ENCODE measurements at regions not wholly inside any gene's neighbourhood (a gene's known extent, or its start where the extent isn't known, plus 50 kb on each side); places are given as distances from the start of the nearest gene placed in this dataset.

DNA sequence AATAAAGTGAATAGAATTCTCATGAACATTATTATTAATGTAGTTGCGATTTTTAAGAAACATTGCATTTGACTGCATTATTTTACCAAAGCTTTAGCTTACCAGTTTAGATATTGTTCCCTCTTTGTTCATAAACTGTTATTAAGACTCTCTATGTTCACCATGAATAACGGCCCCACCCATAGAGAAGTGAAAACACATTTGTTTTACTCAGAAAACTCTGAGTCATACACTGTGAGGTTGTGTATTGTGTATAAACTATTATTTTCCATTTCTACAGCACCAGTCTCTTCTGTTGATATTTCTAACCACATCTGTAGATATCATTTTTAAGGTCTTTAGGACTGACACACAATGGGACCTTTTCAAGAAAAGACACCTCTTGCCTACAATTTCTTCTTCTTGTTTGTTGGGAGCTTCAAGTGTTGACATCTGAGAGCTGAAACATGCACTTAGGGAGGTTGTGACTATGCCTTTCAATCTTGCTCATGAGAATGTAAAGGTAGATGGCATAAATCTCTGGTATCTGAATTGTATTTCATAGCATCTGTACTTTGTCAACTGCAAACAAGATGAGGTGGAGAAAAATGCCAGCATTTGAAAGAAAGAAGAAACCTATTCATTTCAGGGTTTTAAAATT is 252.9 kb upstream of the CDH8 start:
- TF ChIP-seq, protein P1, sequence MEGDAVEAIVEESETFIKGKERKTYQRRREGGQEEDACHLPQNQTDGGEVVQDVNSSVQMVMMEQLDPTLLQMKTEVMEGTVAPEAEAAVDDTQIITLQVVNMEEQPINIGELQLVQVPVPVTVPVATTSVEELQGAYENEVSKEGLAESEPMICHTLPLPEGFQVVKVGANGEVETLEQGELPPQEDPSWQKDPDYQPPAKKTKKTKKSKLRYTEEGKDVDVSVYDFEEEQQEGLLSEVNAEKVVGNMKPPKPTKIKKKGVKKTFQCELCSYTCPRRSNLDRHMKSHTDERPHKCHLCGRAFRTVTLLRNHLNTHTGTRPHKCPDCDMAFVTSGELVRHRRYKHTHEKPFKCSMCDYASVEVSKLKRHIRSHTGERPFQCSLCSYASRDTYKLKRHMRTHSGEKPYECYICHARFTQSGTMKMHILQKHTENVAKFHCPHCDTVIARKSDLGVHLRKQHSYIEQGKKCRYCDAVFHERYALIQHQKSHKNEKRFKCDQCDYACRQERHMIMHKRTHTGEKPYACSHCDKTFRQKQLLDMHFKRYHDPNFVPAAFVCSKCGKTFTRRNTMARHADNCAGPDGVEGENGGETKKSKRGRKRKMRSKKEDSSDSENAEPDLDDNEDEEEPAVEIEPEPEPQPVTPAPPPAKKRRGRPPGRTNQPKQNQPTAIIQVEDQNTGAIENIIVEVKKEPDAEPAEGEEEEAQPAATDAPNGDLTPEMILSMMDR (conservative IDR thresholded peaks at IDR 0.05) = no peak
- H3K4me3 Mint-ChIP-seq = no peak overlapping the region
- H3K27ac Mint-ChIP-seq = no peak overlapping the region

More for the DNA sequence above, 252.9 kb upstream of the CDH8 start:
- Histone ChIP-seq H3K79me1 (ENCODE audit: insufficient read depth, low read depth, low read length, poor library complexity, severe bottlenecking) (no peaks in the 10 kb centered on the region), H3K23ac (ENCODE audit: insufficient read length, low read depth, low read length) (no peak overlapping the region), H3K23me2 (ENCODE audit: insufficient read length, low read depth, low read length, poor library complexity, severe bottlenecking) (no peaks in the 10 kb centered on the region), H2BK20ac (ENCODE audit: low read depth, low read length, poor library complexity, severe bottlenecking) (no peak overlapping the region), H2AFZ (ENCODE audit: low read length) (no peak overlapping the region), H2BK120ac (ENCODE audit: low read depth, low read length, poor library complexity, severe bottlenecking) (no peak overlapping the region), H2BK15ac (ENCODE audit: low read depth, low read length) (no peak overlapping the region), H3K4me2 (ENCODE audit: insufficient read depth, insufficient read length, low read length) (no peak overlapping the region), H2AK5ac (ENCODE audit: insufficient read length, low read length) (no peak overlapping the region), H3K9ac (ENCODE audit: extremely low read depth, insufficient read length, low read length) (no peak overlapping the region), H4K91ac (ENCODE audit: insufficient read length, low read depth, low read length) (no peak overlapping the region), H2BK5ac (ENCODE audit: insufficient read length, low read length) (no peak overlapping the region), H3K27ac (ENCODE audit: insufficient read length, low read depth, low read length) (no peak overlapping the region), H2BK12ac (ENCODE audit: insufficient read length, low read depth, low read length) (no peak overlapping the region), H3K9me3 (ENCODE audit: control insufficient read depth, low read depth, low read length) (no peaks in the 10 kb centered on the region), H3K79me2 (ENCODE audit: insufficient read depth, low read length) (no peaks in the 10 kb centered on the region), H4K5ac (ENCODE audit: insufficient read length, low read depth, low read length) (no peak overlapping the region), H4K8ac (replicated peaks; ENCODE audit: insufficient read length, low read depth, low read length) (no peak overlapping the region), H3K56ac (ENCODE audit: insufficient read length, low read depth, low read length) (no peak overlapping the region), H3T11ph (ENCODE audit: low read length) (no peak overlapping the region), H3K14ac (ENCODE audit: insufficient read depth, low read length) (no peak overlapping the region), H4K20me1 (ENCODE audit: control insufficient read depth, insufficient read depth, insufficient read length) (no peaks in the 10 kb centered on the region), H3K4ac (ENCODE audit: low read depth, low read length) (no peak overlapping the region), H3K27me3 (ENCODE audit: insufficient read depth, low read length) (no peaks in the 10 kb centered on the region), H3K4me1 (ENCODE audit: insufficient read depth, low read length) (no peaks in the 10 kb centered on the region), H3K18ac (ENCODE audit: insufficient read length, low read depth, low read length) (no peak overlapping the region)
- Mint-ChIP-seq H3K36me3 (ENCODE audit: insufficient read depth in 1 of 3, low read depth in 3 of 3) (no peaks in the 10 kb centered on the region), H3K4me1 (no peaks in the 10 kb centered on the region), H3K27me3 (ENCODE audit: low read depth) (no peaks in the 10 kb centered on the region), H3K9me3 (no peaks in the 10 kb centered on the region; a peak in 1 of 5 replicates)
- DNase-seq = no peak
- no CpG with 5 or more reads among the region's 2 CpGs for WGBS (ENCODE audit: extremely low coverage, insufficient read length, low lambda C conversion rate)

Data from H9 (cell line).